ENCODE measurements at regions not wholly inside any gene's neighbourhood (a gene's known extent, or its start where the extent isn't known, plus 50 kb on each side); places are given as distances from the start of the nearest gene placed in this dataset.

DNA sequence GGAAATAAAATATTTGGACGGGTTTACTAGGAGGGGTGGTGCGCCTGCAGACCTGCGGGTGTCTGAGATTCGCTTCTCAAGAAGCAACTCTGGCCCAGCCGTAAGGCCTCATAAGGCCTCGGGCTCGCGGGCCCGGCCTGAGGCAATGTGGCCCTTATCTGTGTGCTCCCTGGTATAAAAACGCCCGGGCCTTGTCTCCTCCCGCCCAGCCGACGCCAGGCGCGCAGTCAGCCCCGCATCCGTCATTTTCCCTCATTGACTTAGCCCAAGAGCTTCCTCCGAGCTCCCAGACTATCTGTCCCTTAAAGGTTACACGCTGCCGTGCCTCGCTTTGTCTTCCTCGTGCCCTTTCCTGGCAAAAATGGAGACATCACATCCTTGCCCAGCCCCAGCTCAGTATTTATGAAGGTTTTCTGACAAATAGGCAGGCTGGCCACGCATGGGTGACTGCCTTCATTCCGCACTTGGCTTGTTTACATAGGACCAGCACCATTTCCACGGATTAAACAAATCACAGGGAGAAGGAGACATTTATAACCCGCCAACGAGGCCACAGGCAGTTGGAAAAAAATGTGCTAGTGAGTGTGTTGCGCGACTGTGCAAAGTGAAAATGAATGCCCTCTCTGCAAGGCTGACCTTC lies 74.5 kb upstream of the TBCA start:
- TF ChIP-seq POLR2A (IDR thresholded peaks at IDR 0.05; ENCODE audit: low read depth, low read length) (no peak), TAF1 (IDR thresholded peaks at IDR 0.05; ENCODE audit: borderline replicate concordance, low read depth, low read length) (no peak), POLR2AphosphoS5 (IDR thresholded peaks at IDR 0.05; ENCODE audit: low read depth, low read length) (no peak)
- DNase-seq (ENCODE audit: insufficient read length) (no peak), FAIRE-seq (peak; percentile 40)

DNA sequence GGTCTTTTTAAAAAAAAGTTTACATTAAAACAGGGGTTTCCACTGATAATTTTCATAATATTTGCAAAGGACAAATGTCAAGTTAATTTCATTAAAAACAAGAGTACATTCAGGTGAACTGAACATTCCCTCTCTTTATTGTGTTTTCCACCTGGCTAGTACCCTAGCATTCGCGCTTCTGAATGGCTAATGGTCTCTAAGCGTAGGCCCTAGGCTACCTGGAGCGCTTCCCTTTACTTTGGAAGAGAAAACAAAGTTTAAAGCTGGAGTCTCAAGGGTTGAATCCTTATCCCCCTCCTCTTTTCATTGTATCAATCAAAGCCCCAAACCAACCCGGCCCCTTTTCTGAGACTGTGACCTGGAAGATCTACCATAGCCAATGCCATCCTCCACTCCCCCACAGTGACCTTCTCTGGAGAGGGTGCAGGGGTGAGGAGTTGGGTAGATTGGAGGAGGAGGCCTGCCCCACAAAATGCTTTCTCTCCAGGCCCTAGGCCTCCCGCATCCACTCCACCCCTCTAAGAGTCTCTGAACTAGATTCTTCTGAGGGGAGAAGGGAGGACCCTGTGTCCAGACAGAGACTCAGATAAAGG lies 73.3 kb upstream of the TBCA start:
- TF ChIP-seq POLR2AphosphoS5 (IDR thresholded peaks at IDR 0.05; ENCODE audit: low read depth, low read length) (no peak), TAF1 (IDR thresholded peaks at IDR 0.05; ENCODE audit: borderline replicate concordance, low read depth, low read length) (no peak), POLR2A (IDR thresholded peaks at IDR 0.05; ENCODE audit: low read depth, low read length) (no peak)
- FAIRE-seq (no peak), DNase-seq (ENCODE audit: insufficient read length) (no peak)

DNA sequence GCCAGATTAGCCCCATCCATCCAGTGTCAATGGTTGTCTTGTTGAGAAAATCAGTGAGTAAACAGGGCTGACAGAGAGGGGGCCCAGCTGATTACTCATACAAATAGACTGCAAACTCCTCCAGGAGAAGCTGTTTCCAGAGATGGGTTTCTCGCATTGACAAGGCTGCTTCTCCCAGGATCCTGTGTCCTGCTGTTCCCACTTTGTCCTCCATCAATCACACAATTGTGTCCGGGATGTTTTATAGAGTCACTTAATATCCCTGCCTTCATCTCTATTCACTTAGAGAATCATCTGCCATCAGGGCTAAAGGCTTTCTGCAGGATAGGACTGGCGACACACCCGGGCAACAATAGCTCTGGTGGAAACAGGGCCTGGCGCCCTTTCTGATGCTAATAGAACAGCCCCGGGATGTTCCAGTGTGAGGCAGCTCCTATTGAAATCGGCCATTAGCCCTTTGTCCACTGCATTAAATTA lies 71.7 kb upstream of the TBCA start:
- TF ChIP-seq POLR2A (IDR thresholded peaks at IDR 0.05; ENCODE audit: low read depth, low read length) (no peak), POLR2AphosphoS5 (IDR thresholded peaks at IDR 0.05; ENCODE audit: low read depth, low read length) (no peak), TAF1 (IDR thresholded peaks at IDR 0.05; ENCODE audit: borderline replicate concordance, low read depth, low read length) (no peak)
- no peak for FAIRE-seq
- DNase-seq (ENCODE audit: insufficient read length), result no peak

- TF ChIP-seq POLR2A (IDR thresholded peaks at IDR 0.05; ENCODE audit: low read depth, low read length) (no peak), POLR2AphosphoS5 (IDR thresholded peaks at IDR 0.05; ENCODE audit: low read depth, low read length) (no peak), TAF1 (IDR thresholded peaks at IDR 0.05; ENCODE audit: borderline replicate concordance, low read depth, low read length) (no peak)
- FAIRE-seq (no peak), DNase-seq (ENCODE audit: insufficient read length) (no peak)
Observed at GRCh38 chr5:77847129-77847460, 71.0 kb upstream of the TBCA start.

DNA sequence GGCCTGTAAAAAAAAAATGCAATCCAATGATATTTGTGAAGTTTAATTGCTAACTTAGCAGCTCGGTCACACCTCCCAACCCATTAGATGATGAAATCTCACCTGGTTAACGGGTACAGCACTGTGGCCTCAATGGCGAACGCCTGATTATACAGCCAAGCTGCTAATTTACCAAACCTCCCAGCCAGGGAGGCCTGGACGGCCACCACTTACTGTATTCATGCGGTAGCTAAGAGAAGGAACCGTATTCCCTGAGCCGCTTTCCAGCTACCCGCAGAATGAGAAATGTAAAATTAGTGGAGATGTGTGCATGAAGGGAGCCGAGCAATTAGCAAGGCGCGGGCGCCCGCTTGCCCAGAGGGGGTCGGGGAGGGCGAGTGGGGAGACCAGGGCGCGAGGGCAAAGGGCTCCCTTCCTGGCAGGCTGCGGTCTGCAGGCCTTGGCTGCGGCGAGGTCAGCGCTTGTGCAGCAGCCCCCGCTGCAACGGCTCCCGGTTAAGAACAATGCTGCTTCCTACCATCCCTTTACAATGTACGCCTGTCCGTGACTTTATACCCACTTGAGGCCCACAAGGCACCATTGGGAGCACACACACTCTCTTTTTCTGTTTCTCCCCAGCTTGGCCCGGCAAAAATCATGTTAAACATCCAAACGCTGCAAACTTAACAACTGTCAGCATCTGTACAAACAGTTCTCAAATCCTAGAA lies 70.4 kb upstream of the TBCA start:
- FAIRE-seq (no peak), DNase-seq (ENCODE audit: insufficient read length) (no peak)
- TF ChIP-seq POLR2A (IDR thresholded peaks at IDR 0.05; ENCODE audit: low read depth, low read length) (no peak), TAF1 (IDR thresholded peaks at IDR 0.05; ENCODE audit: borderline replicate concordance, low read depth, low read length) (no peak), POLR2AphosphoS5 (IDR thresholded peaks at IDR 0.05; ENCODE audit: low read depth, low read length) (no peak)

DNA sequence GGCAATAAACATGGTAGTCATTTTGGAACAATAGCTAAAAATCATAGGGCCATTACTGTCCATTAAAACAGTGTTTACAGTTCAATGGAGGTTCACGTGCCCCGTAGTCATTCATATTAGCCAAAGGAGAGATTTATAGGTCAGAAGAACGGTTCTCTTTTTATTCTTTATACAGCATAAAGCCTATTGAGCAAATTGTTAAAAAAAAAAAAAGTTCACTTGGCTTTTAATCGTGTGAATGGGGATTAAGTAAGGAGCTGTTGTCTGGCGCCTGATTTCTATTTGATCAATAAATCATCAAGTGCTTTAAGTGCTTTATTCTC lies 69.1 kb upstream of the TBCA start:
- FAIRE-seq (no peak), DNase-seq (ENCODE audit: insufficient read length) (no peak)
- TF ChIP-seq POLR2AphosphoS5 (IDR thresholded peaks at IDR 0.05; ENCODE audit: low read depth, low read length), result no peak

GRCh38 chr5:77844623-77845323 lies 68.6 kb upstream of the TBCA start:
- DNase-seq (ENCODE audit: insufficient read length) (peak; percentile 29), FAIRE-seq (no peak)
- TF ChIP-seq TAF1 (IDR thresholded peaks at IDR 0.05; ENCODE audit: borderline replicate concordance, low read depth, low read length), result no peak
- TF ChIP-seq POLR2A (IDR thresholded peaks at IDR 0.05; ENCODE audit: low read depth, low read length), result no peak
- TF ChIP-seq POLR2AphosphoS5 (IDR thresholded peaks at IDR 0.05; ENCODE audit: low read depth, low read length), result no peak

- no peak for DNase-seq (ENCODE audit: insufficient read length)
- no peak for FAIRE-seq
Observed at GRCh38 chr5:77844373-77844622, 68.2 kb upstream of the TBCA start.

GRCh38 chr5:77843570-77844372 lies 67.6 kb upstream of the TBCA start:
- DNase-seq (ENCODE audit: insufficient read length), result no peak
- TF ChIP-seq POLR2A (IDR thresholded peaks at IDR 0.05; ENCODE audit: low read depth, low read length) (no peak), POLR2AphosphoS5 (IDR thresholded peaks at IDR 0.05; ENCODE audit: low read depth, low read length) (no peak), TAF1 (IDR thresholded peaks at IDR 0.05; ENCODE audit: borderline replicate concordance, low read depth, low read length) (no peak)
- FAIRE-seq, result no peak

More at GRCh38 chr5:77844373-77844622, 68.2 kb upstream of the TBCA start:
- TF ChIP-seq POLR2AphosphoS5 (IDR thresholded peaks at IDR 0.05; ENCODE audit: low read depth, low read length) (no peak), POLR2A (IDR thresholded peaks at IDR 0.05; ENCODE audit: low read depth, low read length) (no peak), TAF1 (IDR thresholded peaks at IDR 0.05; ENCODE audit: borderline replicate concordance, low read depth, low read length) (no peak)

DNA sequence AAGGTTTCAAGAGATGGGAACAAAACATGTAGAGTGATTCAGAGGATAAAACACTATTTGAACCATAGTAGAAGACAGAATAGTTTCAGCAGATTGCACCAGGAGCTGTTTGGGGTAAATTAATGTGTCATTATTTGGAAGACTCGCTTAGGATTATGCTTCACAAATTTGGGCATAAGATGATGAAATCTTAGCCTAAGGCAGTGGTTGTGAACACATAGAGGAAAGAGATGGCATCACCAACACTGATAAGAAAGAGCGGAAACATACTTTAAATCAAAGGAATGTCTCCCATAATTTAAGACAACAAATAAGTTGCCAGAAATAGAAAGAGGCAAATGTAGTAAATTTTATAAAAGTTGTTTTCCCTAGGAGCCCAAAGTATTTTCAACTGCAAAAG lies 66.1 kb upstream of the TBCA start:
- FAIRE-seq, result no peak
- no peak for DNase-seq (ENCODE audit: insufficient read length)
- no peak for TF ChIP-seq POLR2AphosphoS5 (IDR thresholded peaks at IDR 0.05; ENCODE audit: low read depth, low read length)
- no peak for TF ChIP-seq POLR2A (IDR thresholded peaks at IDR 0.05; ENCODE audit: low read depth, low read length)
- TF ChIP-seq TAF1 (IDR thresholded peaks at IDR 0.05; ENCODE audit: borderline replicate concordance, low read depth, low read length), result no peak

GRCh38 chr5:77841616-77842015 lies 65.5 kb upstream of the TBCA start:
- DNase-seq (ENCODE audit: insufficient read length) (no peak), FAIRE-seq (no peak)
- TF ChIP-seq POLR2A (IDR thresholded peaks at IDR 0.05; ENCODE audit: low read depth, low read length) (no peak), POLR2AphosphoS5 (IDR thresholded peaks at IDR 0.05; ENCODE audit: low read depth, low read length) (no peak), TAF1 (IDR thresholded peaks at IDR 0.05; ENCODE audit: borderline replicate concordance, low read depth, low read length) (no peak)

Data from GM12892 (cell line).